ENCODE measurements at regions not wholly inside any gene's neighbourhood (a gene's known extent, or its start where the extent isn't known, plus 50 kb on each side); places are given as distances from the start of the nearest gene placed in this dataset.

DNA sequence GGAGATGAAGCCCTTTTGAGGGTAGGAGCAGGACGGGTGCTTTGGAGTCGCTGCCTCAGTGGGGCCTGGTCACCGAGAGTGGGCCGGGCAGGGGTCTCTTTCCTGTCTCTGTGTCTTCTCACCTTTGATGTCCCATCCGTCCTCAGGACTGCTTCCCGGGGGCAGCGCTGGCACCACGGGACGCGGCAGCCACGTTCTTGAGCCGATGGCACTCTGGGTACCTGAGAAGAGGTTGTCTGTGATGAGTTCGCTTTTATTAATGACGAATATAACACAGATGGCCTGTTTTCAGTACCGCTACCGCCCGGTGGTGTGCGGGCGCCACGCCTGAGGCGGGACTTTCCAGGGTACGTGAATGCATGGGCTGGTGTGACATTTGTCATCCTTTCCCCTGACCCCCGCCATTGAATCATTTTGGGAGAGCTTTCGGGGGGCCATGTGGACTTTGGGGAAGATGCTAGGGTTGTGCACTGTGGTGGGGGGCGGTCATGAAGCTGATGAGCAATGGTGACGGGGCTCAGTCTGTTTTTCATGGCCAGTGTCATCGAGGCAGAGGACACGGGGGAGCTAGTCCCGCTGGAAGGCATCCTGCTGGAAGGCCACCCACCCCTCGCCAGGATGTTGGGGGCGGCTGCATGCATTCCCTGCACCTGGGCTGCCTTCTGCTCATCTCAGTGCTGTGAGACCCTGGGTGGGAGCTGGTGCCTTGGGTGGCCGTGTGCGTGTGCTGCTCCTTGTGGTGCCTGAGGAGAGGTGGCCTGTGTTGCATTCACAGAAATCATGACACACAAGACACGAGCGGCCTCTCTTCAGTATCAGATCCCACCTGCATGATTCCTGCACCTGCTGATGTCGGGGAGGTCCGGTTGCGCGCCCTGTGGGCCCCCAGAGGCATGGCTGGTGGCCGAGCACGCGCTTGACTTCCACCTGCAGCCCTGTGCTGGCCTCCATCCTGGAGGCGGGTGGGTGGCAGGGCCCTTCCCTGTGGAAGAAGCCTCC is 162.5 kb upstream of the RTL1 start:
- in situ Hi-C loops (cut with MboI; ENCODE audit: low pct_unique_long_range_greater_than_20kb, low sequenced_read_pairs, unreplicated experiment), result no loop called here
- TF ChIP-seq, protein P1, sequence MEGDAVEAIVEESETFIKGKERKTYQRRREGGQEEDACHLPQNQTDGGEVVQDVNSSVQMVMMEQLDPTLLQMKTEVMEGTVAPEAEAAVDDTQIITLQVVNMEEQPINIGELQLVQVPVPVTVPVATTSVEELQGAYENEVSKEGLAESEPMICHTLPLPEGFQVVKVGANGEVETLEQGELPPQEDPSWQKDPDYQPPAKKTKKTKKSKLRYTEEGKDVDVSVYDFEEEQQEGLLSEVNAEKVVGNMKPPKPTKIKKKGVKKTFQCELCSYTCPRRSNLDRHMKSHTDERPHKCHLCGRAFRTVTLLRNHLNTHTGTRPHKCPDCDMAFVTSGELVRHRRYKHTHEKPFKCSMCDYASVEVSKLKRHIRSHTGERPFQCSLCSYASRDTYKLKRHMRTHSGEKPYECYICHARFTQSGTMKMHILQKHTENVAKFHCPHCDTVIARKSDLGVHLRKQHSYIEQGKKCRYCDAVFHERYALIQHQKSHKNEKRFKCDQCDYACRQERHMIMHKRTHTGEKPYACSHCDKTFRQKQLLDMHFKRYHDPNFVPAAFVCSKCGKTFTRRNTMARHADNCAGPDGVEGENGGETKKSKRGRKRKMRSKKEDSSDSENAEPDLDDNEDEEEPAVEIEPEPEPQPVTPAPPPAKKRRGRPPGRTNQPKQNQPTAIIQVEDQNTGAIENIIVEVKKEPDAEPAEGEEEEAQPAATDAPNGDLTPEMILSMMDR (IDR thresholded peaks at IDR 0.05; ENCODE audit: extremely low read depth, insufficient read depth, missing control alignments), result no peak

DNA sequence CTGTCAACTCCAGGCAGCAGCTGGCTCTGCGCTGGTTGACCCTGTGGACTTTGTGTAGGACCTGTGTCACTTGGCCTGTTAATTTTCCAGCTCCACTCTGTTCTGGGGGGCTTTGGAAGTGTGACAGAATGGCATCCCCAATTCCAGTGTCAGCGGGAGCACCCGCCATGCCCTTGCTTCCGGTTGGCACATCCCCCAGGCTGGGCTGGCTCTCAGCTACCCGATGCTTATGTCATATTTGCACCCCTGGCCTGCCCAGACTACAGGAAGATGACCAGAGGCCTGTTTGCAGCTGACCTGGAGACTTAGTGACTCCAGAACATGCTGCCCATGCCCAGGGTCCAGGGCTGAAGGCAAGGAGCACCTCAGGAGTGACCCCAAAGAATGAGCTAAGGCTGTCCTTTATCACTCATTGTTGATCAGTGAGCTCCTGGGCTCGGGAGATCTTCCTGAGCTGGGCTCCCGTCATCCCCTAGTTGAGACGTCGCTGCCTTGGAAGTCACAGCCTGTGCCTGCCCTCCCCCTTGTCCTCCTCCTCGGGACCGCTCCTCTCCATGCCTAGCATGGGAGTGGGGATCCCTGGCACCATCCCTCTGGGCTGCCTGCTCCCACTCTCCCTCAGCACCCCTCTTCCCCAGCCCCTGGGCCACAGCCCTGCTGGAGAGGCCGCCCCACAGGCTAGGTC is 163.4 kb upstream of the RTL1 start:
- no peak for DNase-seq (ENCODE audit: low spot score)
- TF ChIP-seq, protein P1 (IDR thresholded peaks at IDR 0.05; ENCODE audit: extremely low read depth, insufficient read depth, missing control alignments), result no peak
- in situ Hi-C loops (cut with MboI; ENCODE audit: low pct_unique_long_range_greater_than_20kb, low sequenced_read_pairs, unreplicated experiment), result no loop called here

More for the DNA sequence above, 162.5 kb upstream of the RTL1 start:
- DNase-seq (ENCODE audit: low spot score), result no peak

DNA sequence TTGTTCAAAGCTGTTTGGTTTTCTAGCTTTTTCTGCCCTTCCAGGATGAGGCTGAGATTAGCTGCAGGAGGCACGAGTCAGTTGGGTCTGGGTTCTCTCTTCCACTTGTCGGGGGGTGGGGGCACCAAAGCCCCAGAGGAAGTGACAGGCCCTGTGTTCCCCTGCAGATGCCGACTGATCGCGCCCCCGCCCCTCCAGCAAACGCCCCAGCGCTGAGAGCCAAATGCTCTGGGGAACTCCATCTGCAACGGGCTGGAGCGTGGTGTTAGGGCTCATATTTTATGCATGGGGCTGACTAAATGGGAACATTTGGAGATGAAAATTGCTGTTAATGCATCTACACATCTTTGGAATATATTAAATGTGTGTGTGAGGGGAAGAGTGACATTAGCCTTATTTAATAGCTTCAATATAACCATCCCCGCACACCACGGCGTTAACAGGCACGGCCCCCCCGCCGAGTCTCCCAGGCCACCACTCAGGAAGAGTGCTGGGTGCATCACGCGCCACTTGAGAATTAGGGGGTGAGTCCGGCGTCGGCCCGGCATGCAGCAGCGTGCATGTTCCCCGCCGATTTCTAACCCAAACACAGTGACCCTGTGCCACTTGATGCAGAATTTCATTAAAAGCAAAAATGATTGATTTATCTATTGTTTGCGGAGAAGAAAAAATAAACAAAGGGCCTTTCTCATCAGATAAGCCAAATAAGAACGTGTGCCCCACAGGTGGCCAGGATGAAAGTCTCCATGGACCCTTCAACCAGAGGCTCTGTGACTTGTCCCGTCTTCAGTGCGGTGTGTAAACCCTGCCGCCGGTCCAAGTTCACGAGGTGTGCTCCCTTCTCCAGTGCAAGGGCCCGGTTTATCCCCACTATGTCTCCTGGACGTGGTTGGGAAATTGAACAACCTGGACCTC is 165.0 kb upstream of the RTL1 start:
- in situ Hi-C loops (cut with MboI; ENCODE audit: low pct_unique_long_range_greater_than_20kb, low sequenced_read_pairs, unreplicated experiment), result no loop called here
- no peak for DNase-seq (ENCODE audit: low spot score)
- TF ChIP-seq, protein P1 (IDR thresholded peaks at IDR 0.05; ENCODE audit: extremely low read depth, insufficient read depth, missing control alignments), result no peak

DNA sequence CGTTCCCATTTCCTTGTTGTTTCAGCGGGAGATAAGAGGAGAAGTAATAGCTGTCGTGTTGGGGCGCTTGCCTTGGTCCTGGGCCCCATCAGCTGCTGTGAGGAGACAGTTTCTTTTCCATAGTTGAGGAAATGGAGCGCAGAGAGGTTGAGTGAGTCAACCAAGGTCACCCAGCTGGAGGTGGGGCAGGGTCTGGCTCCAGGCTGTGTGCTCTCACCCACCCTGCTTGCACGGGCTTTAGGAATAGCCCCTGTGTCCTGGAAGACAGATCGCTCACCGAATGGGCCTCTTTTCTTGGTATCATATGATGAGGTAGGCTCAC is 165.7 kb upstream of the RTL1 start:
- in situ Hi-C loops (cut with MboI; ENCODE audit: low pct_unique_long_range_greater_than_20kb, low sequenced_read_pairs, unreplicated experiment), result no loop called here
- TF ChIP-seq, protein P1 (IDR thresholded peaks at IDR 0.05; ENCODE audit: extremely low read depth, insufficient read depth, missing control alignments), result no peak
- no peak for DNase-seq (ENCODE audit: low spot score)

DNA sequence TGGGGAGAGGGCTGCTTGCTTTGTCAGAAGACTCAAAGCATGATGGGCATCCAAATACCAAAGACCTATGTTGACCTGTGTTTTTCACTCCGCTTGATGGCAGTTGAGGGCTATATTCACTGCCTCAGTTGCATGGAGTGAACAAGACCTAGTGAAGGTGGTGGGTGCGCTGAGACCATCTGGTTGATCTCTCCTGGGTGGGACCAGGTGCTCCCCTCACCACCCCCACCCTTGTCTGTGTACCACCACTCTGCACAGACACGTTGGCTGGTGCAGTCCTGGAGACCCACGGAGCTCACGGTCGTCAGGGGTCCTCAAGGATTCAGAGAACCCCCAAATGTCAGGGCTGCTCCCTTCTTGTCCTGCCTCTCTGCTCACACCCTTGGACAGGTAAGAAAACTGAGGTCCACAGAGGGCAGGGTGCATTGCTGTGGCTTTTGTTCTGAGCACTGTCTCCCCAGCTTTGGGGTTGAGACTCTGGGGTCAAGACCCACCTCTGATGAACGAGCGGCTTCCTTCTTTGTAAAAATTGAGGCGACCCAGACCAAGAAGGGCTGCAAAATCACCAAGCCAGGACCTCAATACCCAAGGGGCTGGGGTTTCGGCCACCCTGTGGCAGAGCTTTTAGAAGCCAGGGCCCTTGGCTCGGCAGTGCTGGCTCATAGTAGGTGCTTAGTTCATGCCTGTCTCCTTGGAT is 166.3 kb upstream of the RTL1 start:
- in situ Hi-C loops (cut with MboI; ENCODE audit: low pct_unique_long_range_greater_than_20kb, low sequenced_read_pairs, unreplicated experiment), result no loop called here
- no peak for DNase-seq (ENCODE audit: low spot score)
- TF ChIP-seq, protein P1 (IDR thresholded peaks at IDR 0.05; ENCODE audit: extremely low read depth, insufficient read depth, missing control alignments), result no peak
